Natural killer cell (primary cell): ENCODE measurements at regions not wholly inside any gene's neighbourhood (a gene's known extent, or its start where the extent isn't known, plus 50 kb on each side); places are given as distances from the start of the nearest gene placed in this dataset.

Experiments used
- ATAC-seq, 3 donors: fragments of 150-1000 bp in 2 of 3; fragments of 200-7000 bp in 1 of 3; cut with Tn5 transposase; 1 replicate in 1 of 3; 2 replicates in 2 of 3; pipeline ENCODE4 v1.10.0; 2021; ENCODE audit warnings: mild to moderate bottlenecking in 2 of 3, moderate library complexity in 2 of 3
- DNase-seq, 2 donors: peaks; one replicate each; pipeline versions ENCODE4 v3.0.0 to v3.0.0-alpha.2; 2013 to 2021; ENCODE audit warnings: mixed read lengths in 1 of 2
- H3K27ac ChIP-seq: one replicate; pipeline ENCODE4 v1.5.1; 2013; ENCODE audit warnings: mild to moderate bottlenecking, low read length
- H3K27me3 ChIP-seq: one replicate; pipeline ENCODE4 v1.6.1; 2013; ENCODE audit warnings: low read length; ENCODE audit not compliant: control insufficient read depth, insufficient read depth
- H3K36me3 ChIP-seq: one replicate; pipeline ENCODE4 v1.6.1; 2013; ENCODE audit warnings: low read length; ENCODE audit not compliant: control insufficient read depth, insufficient read depth
- H3K4me1 ChIP-seq: one replicate; pipeline ENCODE4 v1.6.1; 2013; ENCODE audit warnings: low read length; ENCODE audit not compliant: control insufficient read depth, insufficient read depth
- H3K4me3 ChIP-seq: one replicate; pipeline ENCODE4 v1.5.1; 2013; ENCODE audit warnings: low read length
- H3K9me3 ChIP-seq: one replicate; pipeline ENCODE4 v1.6.1; 2013; ENCODE audit warnings: low read length; ENCODE audit not compliant: control insufficient read depth, insufficient read depth
- H3K27ac Mint-ChIP-seq, 2 donors: one replicate each; pipeline ENCODE4 v1.8.0; 2022; ENCODE audit warnings: mild to moderate bottlenecking in 2 of 2, mixed read lengths in 2 of 2, moderate library complexity in 1 of 2
- H3K27me3 Mint-ChIP-seq, 2 donors: one replicate each; pipeline ENCODE4 v1.8.0; 2022; ENCODE audit warnings: low read depth in 2 of 2, mixed read lengths in 2 of 2
- H3K36me3 Mint-ChIP-seq: one replicate; pipeline ENCODE4 v1.8.0; 2022; ENCODE audit warnings: mixed read lengths
- H3K4me1 Mint-ChIP-seq, 2 donors: one replicate each; pipeline ENCODE4 v1.8.0; 2022; ENCODE audit warnings: mixed read lengths in 2 of 2
- H3K4me3 Mint-ChIP-seq: one replicate; pipeline ENCODE4 v1.8.0; 2022; ENCODE audit warnings: mild to moderate bottlenecking, moderate library complexity, mixed read lengths
- H3K9me3 Mint-ChIP-seq, 2 donors: one replicate each; pipeline ENCODE4 v1.8.0; 2022; ENCODE audit warnings: mixed read lengths in 2 of 2
- CTCF ChIP-seq: fragments of 200-600 bp; IDR thresholded peaks from one replicate; pipeline ENCODE4 v1.8.0; 2022; ENCODE audit warnings: antibody characterized with exemption
- WGBS: methylation state at CpG from one replicate; pipeline ENCODE4 v1.1.7; 2013; ENCODE audit warnings: missing lambda C conversion rate; ENCODE audit not compliant: insufficient coverage; 5-methylcytosine and 5-hydroxymethylcytosine counted together
- intact Hi-C: fragments of 100-400 bp; cut with micrococcal nuclease; formaldehyde crosslinking; loops from one replicate; pipeline ENCODE4 v1.14.2; 2022

GRCh38 chr5:3214396-3214795, 381.2 kb upstream of the IRX1 start:
- DNase-seq: no peak
- Histone ChIP-seq H3K9me3 (peaks cover 3% of the 10 kb centered on the region), H3K36me3 (no peaks in the 10 kb centered on the region), H3K4me1 (no peaks in the 10 kb centered on the region), H3K27ac (no peak overlapping the region), H3K27me3 (no peaks in the 10 kb centered on the region), H3K4me3 (no peak overlapping the region)
- Mint-ChIP-seq H3K4me3 (no peak overlapping the region), H3K27ac (no peak overlapping the region), H3K4me1 (no peaks in the 10 kb centered on the region), H3K9me3 (peaks cover 3 to 6% of the 10 kb centered on the region in 2 donors), H3K27me3 (no peaks in the 10 kb centered on the region), H3K36me3 (no peaks in the 10 kb centered on the region)
- TF ChIP-seq CTCF: no peak
- ATAC-seq: no peak
- WGBS: 87% methylated on average over 8 of the region's 8 CpGs
- intact Hi-C loops: no loop called here

DNA sequence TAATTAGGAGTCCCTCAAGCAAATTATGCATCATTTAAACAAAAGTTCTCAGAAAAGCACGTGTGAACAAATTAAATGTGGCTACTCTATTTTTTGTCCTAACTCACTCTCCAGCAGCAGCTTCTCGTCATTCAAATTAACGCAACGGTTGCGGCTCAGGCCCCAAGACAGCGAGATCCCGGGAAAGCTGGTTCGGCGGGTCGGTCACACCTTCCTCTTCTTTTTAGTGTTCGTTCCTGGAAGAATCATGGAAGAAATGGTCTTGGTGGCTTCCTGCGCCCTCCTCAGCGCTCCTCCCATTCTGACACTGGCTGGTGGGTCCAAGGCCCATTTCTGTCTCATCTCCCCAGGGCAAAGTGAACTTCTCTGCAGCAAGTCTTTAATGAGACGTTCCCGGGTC, 382.8 kb upstream of the IRX1 start:
- Mint-ChIP-seq H3K27me3 (no peaks in the 10 kb centered on the region), H3K36me3 (no peaks in the 10 kb centered on the region), H3K4me3 (no peak overlapping the region), H3K4me1 (no peaks in the 10 kb centered on the region), H3K9me3 (peaks cover 3 to 6% of the 10 kb centered on the region in 2 donors), H3K27ac (no peak overlapping the region)
- Histone ChIP-seq H3K4me1 (no peaks in the 10 kb centered on the region), H3K27me3 (no peaks in the 10 kb centered on the region), H3K27ac (no peak overlapping the region), H3K4me3 (no peak overlapping the region), H3K36me3 (no peaks in the 10 kb centered on the region), H3K9me3 (peaks cover 3% of the 10 kb centered on the region)
- no peak for DNase-seq
- WGBS: 89% methylated on average over 15 of the region's 15 CpGs
- no peak for ATAC-seq
- TF ChIP-seq CTCF: no peak
- intact Hi-C loops: no loop called here

DNA sequence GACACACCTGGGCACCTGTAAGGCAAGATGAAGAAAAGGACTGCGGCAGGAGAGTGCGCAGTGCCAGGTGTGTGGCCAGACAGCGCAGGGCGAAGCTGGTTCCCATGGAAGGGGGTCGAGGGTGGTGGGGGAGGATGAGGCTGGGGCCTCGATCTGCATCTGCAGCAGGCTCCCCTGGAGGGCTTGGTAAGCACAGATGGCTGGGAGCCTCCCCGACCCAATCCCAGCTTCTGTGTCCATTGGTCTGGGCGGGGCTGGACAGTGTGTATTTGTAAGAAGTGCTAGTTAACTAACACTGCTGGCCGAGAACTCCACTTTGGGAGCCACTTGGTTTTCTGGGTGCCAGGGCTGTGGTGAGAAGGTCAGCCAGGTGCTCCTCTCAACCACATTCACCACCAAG, 385.1 kb upstream of the IRX1 start:
- DNase-seq: no peak
- Histone ChIP-seq H3K4me3 (no peak overlapping the region), H3K27me3 (no peaks in the 10 kb centered on the region), H3K27ac (no peak overlapping the region), H3K4me1 (no peaks in the 10 kb centered on the region), H3K9me3 (peaks cover 3% of the 10 kb centered on the region), H3K36me3 (no peaks in the 10 kb centered on the region)
- Mint-ChIP-seq H3K9me3 (peaks cover 5 to 7% of the 10 kb centered on the region in 2 donors), H3K27me3 (no peaks in the 10 kb centered on the region), H3K36me3 (no peaks in the 10 kb centered on the region), H3K27ac (no peak overlapping the region), H3K4me3 (no peak overlapping the region), H3K4me1 (no peaks in the 10 kb centered on the region)
- intact Hi-C loops: no loop called here
- TF ChIP-seq CTCF: no peak
- WGBS: 67% methylated on average over 8 of the region's 9 CpGs
- ATAC-seq: no peak

DNA sequence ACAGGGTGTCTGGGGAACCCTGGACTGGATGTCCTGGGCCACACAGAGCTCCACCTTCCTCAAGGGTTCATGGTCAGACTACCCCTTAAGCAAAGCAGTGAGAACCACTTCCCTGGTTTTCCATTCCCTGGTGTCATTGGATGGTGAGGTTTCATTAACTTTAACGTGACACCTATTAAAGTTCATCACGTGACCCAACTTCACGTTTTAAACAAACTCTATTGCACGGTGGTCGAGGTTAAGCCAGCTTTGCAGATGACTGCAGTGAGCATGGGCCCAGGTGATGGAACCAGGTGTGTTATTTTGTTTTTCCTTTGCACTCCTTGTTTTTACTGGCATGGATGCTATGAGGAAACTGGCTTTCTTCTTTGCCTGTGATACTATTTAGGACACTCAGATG, 385.7 kb upstream of the IRX1 start:
- ATAC-seq (no peak), DNase-seq (no peak)
- Mint-ChIP-seq H3K4me3 (no peak overlapping the region), H3K36me3 (no peaks in the 10 kb centered on the region), H3K27me3 (no peaks in the 10 kb centered on the region), H3K4me1 (no peaks in the 10 kb centered on the region), H3K27ac (no peak overlapping the region), H3K9me3 (peaks cover 6 to 11% of the 10 kb centered on the region in 2 donors)
- peaks cover 5% of the 10 kb centered on the region for H3K9me3 ChIP-seq
- H3K4me3 ChIP-seq: no peak overlapping the region
- no peaks in the 10 kb centered on the region for H3K36me3 ChIP-seq
- H3K27ac ChIP-seq: no peak overlapping the region
- 78% methylated on average over 5 of the region's 5 CpGs for WGBS
- H3K27me3 ChIP-seq: no peaks in the 10 kb centered on the region
- intact Hi-C loops: no loop called here
- TF ChIP-seq CTCF: no peak
- no peaks in the 10 kb centered on the region for H3K4me1 ChIP-seq
